GM18505 (cell line): ENCODE measurements at regions not wholly inside any gene's neighbourhood (a gene's known extent, or its start where the extent isn't known, plus 50 kb on each side); places are given as distances from the start of the nearest gene placed in this dataset.

Experiments
- ATAC-seq: cut with Tn5 transposase; IDR thresholded peaks from one replicate; pipeline ENCODE4 v1.9.1; 2021; ENCODE audit not compliant: unreplicated experiment
- POLR2A ChIP-seq: IDR thresholded peaks from 4 replicates; pipeline ENCODE4 v1.6.1; 2011; ENCODE audit warnings: borderline replicate concordance; ENCODE audit not compliant: insufficient read depth, insufficient read length; ENCODE audit errors: extremely low read depth

GRCh38 chr2:198913394-198914152 lies 544.2 kb downstream of the SATB2 start:
- TF ChIP-seq POLR2A = no peak
- peak; percentile 99 for ATAC-seq

GRCh38 chr2:198909525-198910267 lies 548.0 kb downstream of the SATB2 start:
- TF ChIP-seq POLR2A = no peak
- no peak for ATAC-seq

GRCh38 chr2:198905881-198906612 lies 551.7 kb downstream of the SATB2 start:
- peak; percentile 77 for ATAC-seq

GRCh38 chr2:198901894-198902293 lies 555.8 kb downstream of the SATB2 start:
- no peak for TF ChIP-seq POLR2A
- no peak for ATAC-seq

More at GRCh38 chr2:198905881-198906612, 551.7 kb downstream of the SATB2 start:
- no peak for TF ChIP-seq POLR2A

- ATAC-seq = no peak
- TF ChIP-seq POLR2A = no peak
Measured at GRCh38 chr2:198900141-198900540, 557.6 kb downstream of the SATB2 start.

- TF ChIP-seq POLR2A = no peak
- peak; percentile 95 for ATAC-seq
Measured at GRCh38 chr2:198890490-198890889, 567.2 kb downstream of the SATB2 start.

- ATAC-seq = no peak
- no peak for TF ChIP-seq POLR2A
Measured at GRCh38 chr2:198883604-198884003, 574.1 kb downstream of the SATB2 start.

- ATAC-seq = no peak
- no peak for TF ChIP-seq POLR2A
Measured at GRCh38 chr2:198880986-198881385, 576.8 kb downstream of the SATB2 start.

GRCh38 chr2:198880421-198880820 lies 577.3 kb downstream of the SATB2 start:
- TF ChIP-seq POLR2A = no peak
- no peak for ATAC-seq

GRCh38 chr2:198874472-198874858 lies 583.3 kb downstream of the SATB2 start:
- no peak for TF ChIP-seq POLR2A
- no peak for ATAC-seq

- no peak for TF ChIP-seq POLR2A
- no peak for ATAC-seq
Measured at GRCh38 chr2:198873503-198874471, 584.0 kb downstream of the SATB2 start.

- ATAC-seq = no peak
- no peak for TF ChIP-seq POLR2A
Measured at GRCh38 chr2:198863655-198864054, 594.1 kb downstream of the SATB2 start.
